HK-2 (cell line): ENCODE measurements at regions not wholly inside any gene's neighbourhood (a gene's known extent, or its start where the extent isn't known, plus 50 kb on each side); places are given as distances from the start of the nearest gene placed in this dataset.
"Not testable (repeated sequence)": the region's sequence is repeated elsewhere in the genome, so short reads cannot be mapped to it uniquely, and the experiment has no call there.

Source experiments
- DNase-seq: peaks from one replicate; pipeline ENCODE4 v3.0.0-alpha.2; 2018; ENCODE audit not compliant: unreplicated experiment

GRCh38 chr1:190679044-190679443 lies 201.4 kb upstream of the BRINP3 start:
- DNase-seq = no peak

- DNase-seq = no peak
Observed at GRCh38 chr1:190679454-190679853, 201.8 kb upstream of the BRINP3 start.

GRCh38 chr1:190679983-190680382 lies 202.3 kb upstream of the BRINP3 start:
- no peak for DNase-seq

GRCh38 chr1:190685676-190686075 lies 208.0 kb upstream of the BRINP3 start:
- DNase-seq = no peak

GRCh38 chr1:190688096-190688495 lies 210.4 kb upstream of the BRINP3 start:
- DNase-seq = no peak

GRCh38 chr1:190698488-190698887 lies 220.8 kb upstream of the BRINP3 start:
- not testable (repeated sequence) for DNase-seq

GRCh38 chr1:190699165-190699564 lies 221.5 kb upstream of the BRINP3 start:
- no peak for DNase-seq

- no peak for DNase-seq
Observed at GRCh38 chr1:190708418-190709057, 230.9 kb upstream of the BRINP3 start.

- DNase-seq = no peak
Observed at GRCh38 chr1:190711069-190711468, 233.4 kb upstream of the BRINP3 start.

- DNase-seq = no peak
Observed at GRCh38 chr1:190717055-190717454, 239.4 kb upstream of the BRINP3 start.

GRCh38 chr1:190736971-190737590 lies 259.4 kb upstream of the BRINP3 start:
- no peak for DNase-seq

- no peak for DNase-seq
Observed at GRCh38 chr1:190738317-190738716, 260.7 kb upstream of the BRINP3 start.

- DNase-seq = no peak
Observed at GRCh38 chr1:190739926-190740325, 262.3 kb upstream of the BRINP3 start.

GRCh38 chr1:190747704-190748103 lies 270.0 kb upstream of the BRINP3 start:
- no peak for DNase-seq

- DNase-seq = no peak
Observed at GRCh38 chr1:190752131-190752530, 274.5 kb upstream of the BRINP3 start.

- no peak for DNase-seq
Observed at GRCh38 chr1:190754666-190755065, 277.0 kb upstream of the BRINP3 start.

- no peak for DNase-seq
Observed at GRCh38 chr1:190759807-190760206, 282.1 kb upstream of the BRINP3 start.

- DNase-seq = no peak
Observed at GRCh38 chr1:190762325-190762724, 284.7 kb upstream of the BRINP3 start.

GRCh38 chr1:190792873-190793272 lies 315.2 kb upstream of the BRINP3 start:
- DNase-seq = no peak

GRCh38 chr1:190807629-190808028 lies 330.0 kb upstream of the BRINP3 start:
- DNase-seq = no peak

GRCh38 chr1:190808035-190808434 lies 330.4 kb upstream of the BRINP3 start:
- no peak for DNase-seq

GRCh38 chr1:190809312-190809711 lies 331.6 kb upstream of the BRINP3 start:
- no peak for DNase-seq

- DNase-seq = no peak
Observed at GRCh38 chr1:190812996-190813395, 335.3 kb upstream of the BRINP3 start.

GRCh38 chr1:190832511-190832910 lies 354.8 kb upstream of the BRINP3 start:
- DNase-seq = no peak
